Heart left ventricle (tissue), 16 donors: ENCODE measurements at regions not wholly inside any gene's neighbourhood (a gene's known extent, or its start where the extent isn't known, plus 50 kb on each side); places are given as distances from the start of the nearest gene placed in this dataset.

Experiments used
- ATAC-seq, 4 donors: fragments of 200-7000 bp; cut with Tn5 transposase; one replicate each; pipeline ENCODE4 v1.9.1; 2020 to 2022; ENCODE audit warnings: moderate library complexity in 4 of 4, mild to moderate bottlenecking in 3 of 4, moderate number of reproducible peaks in 1 of 4
- DNase-seq, 5 donors: peaks; one replicate each; pipeline ENCODE4 v3.0.0-alpha.2; 2020
- H3K27ac ChIP-seq, 12 donors: fragments of 200-600 bp; sonication (generic) in 4 of 12; one replicate each; pipeline versions ENCODE4 v1.5.0 to v1.8.0; 2016 to 2022; ENCODE audit warnings: mild to moderate bottlenecking in 2 of 12
- H3K27me3 ChIP-seq, 9 donors: fragments of 200-600 bp; sonication (generic) in 2 of 9; one replicate each; pipeline versions ENCODE4 v1.5.1 to v1.8.0; 2016 to 2022; ENCODE audit warnings: mild to moderate bottlenecking in 3 of 9
- H3K36me3 ChIP-seq, 9 donors: fragments of 200-600 bp; sonication (generic) in 2 of 9; one replicate each; pipeline versions ENCODE4 v1.5.0 to v1.8.0; 2018 to 2022; ENCODE audit warnings: mild to moderate bottlenecking in 2 of 9
- H3K4me1 ChIP-seq, 12 donors: fragments of 200-600 bp; sonication (generic) in 4 of 12; one replicate each; pipeline versions ENCODE4 v1.5.0 to v1.8.0; 2016 to 2022; ENCODE audit warnings: mild to moderate bottlenecking in 3 of 12
- H3K4me3 ChIP-seq, 12 donors: fragments of 200-600 bp; sonication (generic) in 4 of 12; one replicate each; pipeline versions ENCODE4 v1.5.0 to v1.8.0; 2017 to 2022; ENCODE audit warnings: mild to moderate bottlenecking in 9 of 12, moderate library complexity in 4 of 12
- H3K9me3 ChIP-seq, 12 donors: fragments of 200-600 bp; sonication (generic) in 4 of 12; one replicate each; pipeline versions ENCODE4 v1.5.0 to v1.8.0; 2016 to 2022; ENCODE audit warnings: mild to moderate bottlenecking in 1 of 12
- POLR2A ChIP-seq, 2 donors: fragments of 450-650 bp; IDR thresholded peaks; one replicate each; pipeline ENCODE4 v1.6.1; 2017; ENCODE audit warnings: antibody characterized with exemption in 2 of 2, mild to moderate bottlenecking in 2 of 2, moderate library complexity in 2 of 2
- WGBS, 4 donors: extraction: QIAGEN DNeasy Blood & Tissue Kit in 2 of 4; methylation state at CpG; one replicate each; pipeline versions ENCODE4 v1.1.5 to v1.1.7; 2013 to 2018; 5-methylcytosine and 5-hydroxymethylcytosine counted together
- intact Hi-C, 10 donors: fragments of 100-400 bp; cut with DNase I; formaldehyde crosslinking; loops; one replicate each; pipeline versions ENCODE4 v1.11.1 to v1.14.2; 2022
- TF ChIP-seq, protein P1 (sequence below), 12 donors: fragments of 200-600 bp; sonication (generic) in 4 of 12; IDR thresholded peaks; one replicate each; pipeline versions ENCODE4 v1.5.0 to v1.8.0; 2018 to 2022; ENCODE audit warnings: antibody characterized with exemption in 12 of 12, mild to moderate bottlenecking in 5 of 12
- donor health status: ischemic (EF 13 %, LVEDD 7.1; RV severe dilation, severe dysfunction).
- donor health status: healthy with polysubstance abuse.
- donor health status: DM: no; HTN: yes; CAD: no.
- donor health status: DM: no; HTN: no; CAD: no.
- donor health status: ischemic (EF 25% LVEDD 6.9; RV normal size, moderate dysfunction).
- donor health status: ischemic (EF 25% LVEDD 5.7; RV mildly dilated, moderate dysfunction).
- donor health status: healthy.
- donor health status: DM: yes; HTN: yes; CAD: no.
- donor health status: ischemic (EF 35%, LVEDD 5.7; RV mildly dilated, moderate dysfunction).
- donor health status: nonischemic (EF 11% LVEDD 7.7; RV severe dilation, severe dysfunction).
- donor health status: DM: yes; HTN: yes; CAD: no.
- donor health status: PGD.
- donor health status: ischemic (EF 29% LVEDD 5.4; RV normal size, mild dysfunction).
- donor health status: nonischemic (EF 23%, LVEDD 6.1; RV moderate dilation, normal function).

DNA sequence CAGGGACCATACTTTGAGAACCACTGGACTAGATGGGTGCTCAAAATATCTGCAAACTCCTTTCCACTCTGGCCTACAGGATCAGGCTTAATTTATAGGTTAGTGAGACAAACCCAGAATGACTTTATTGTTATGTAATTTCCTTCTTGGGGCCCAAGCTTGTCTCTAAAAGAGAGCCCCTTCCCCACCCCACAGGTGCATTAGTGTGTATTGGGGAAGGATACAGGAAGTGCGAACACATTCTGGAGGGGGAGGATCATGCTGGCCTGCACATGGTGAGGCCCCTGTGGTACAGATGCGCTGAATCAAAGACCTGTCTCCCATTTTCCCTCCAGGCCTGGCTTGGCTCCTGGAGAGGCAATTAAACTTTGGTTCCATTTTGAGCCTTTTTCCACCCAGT, 273.0 kb upstream of the LRTM1 start:
- H3K4me3 ChIP-seq: no peak overlapping the region
- 75 to 97% (median 78%) methylated on average over 2 of the region's 2 CpGs for WGBS, 4 donors
- no peaks in the 10 kb centered on the region for H3K4me1 ChIP-seq
- peaks cover 0 to 4% (median 0%) of the 10 kb centered on the region in 9 donors for H3K27me3 ChIP-seq
- no peak overlapping the region for H3K27ac ChIP-seq
- intact Hi-C loops: no loop called here
- no peaks in the 10 kb centered on the region for H3K9me3 ChIP-seq
- DNase-seq (no peak), ATAC-seq (no peak)
- TF ChIP-seq, protein P1, sequence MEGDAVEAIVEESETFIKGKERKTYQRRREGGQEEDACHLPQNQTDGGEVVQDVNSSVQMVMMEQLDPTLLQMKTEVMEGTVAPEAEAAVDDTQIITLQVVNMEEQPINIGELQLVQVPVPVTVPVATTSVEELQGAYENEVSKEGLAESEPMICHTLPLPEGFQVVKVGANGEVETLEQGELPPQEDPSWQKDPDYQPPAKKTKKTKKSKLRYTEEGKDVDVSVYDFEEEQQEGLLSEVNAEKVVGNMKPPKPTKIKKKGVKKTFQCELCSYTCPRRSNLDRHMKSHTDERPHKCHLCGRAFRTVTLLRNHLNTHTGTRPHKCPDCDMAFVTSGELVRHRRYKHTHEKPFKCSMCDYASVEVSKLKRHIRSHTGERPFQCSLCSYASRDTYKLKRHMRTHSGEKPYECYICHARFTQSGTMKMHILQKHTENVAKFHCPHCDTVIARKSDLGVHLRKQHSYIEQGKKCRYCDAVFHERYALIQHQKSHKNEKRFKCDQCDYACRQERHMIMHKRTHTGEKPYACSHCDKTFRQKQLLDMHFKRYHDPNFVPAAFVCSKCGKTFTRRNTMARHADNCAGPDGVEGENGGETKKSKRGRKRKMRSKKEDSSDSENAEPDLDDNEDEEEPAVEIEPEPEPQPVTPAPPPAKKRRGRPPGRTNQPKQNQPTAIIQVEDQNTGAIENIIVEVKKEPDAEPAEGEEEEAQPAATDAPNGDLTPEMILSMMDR (IDR thresholded peaks at IDR 0.05): no peak
- no peak for TF ChIP-seq POLR2A (IDR thresholded peaks at IDR 0.05)
- H3K36me3 ChIP-seq: no peaks in the 10 kb centered on the region

- Histone ChIP-seq H3K36me3 (no peaks in the 10 kb centered on the region), H3K4me1 (no peaks in the 10 kb centered on the region), H3K27ac (no peak overlapping the region), H3K4me3 (no peak overlapping the region), H3K9me3 (no peaks in the 10 kb centered on the region), H3K27me3 (no peaks in the 10 kb centered on the region)
- intact Hi-C loops: no loop called here
- DNase-seq: no peak
- ATAC-seq: no peak
- TF ChIP-seq, protein P1 (IDR thresholded peaks at IDR 0.05): no peak
- no peak for TF ChIP-seq POLR2A (IDR thresholded peaks at IDR 0.05)
- 34 to 48% (median 46%) methylated on average over 4 of the region's 4 CpGs for WGBS, 4 donors
Measured at GRCh38 chr3:55198554-55198953, 270.7 kb upstream of the LRTM1 start.

DNA sequence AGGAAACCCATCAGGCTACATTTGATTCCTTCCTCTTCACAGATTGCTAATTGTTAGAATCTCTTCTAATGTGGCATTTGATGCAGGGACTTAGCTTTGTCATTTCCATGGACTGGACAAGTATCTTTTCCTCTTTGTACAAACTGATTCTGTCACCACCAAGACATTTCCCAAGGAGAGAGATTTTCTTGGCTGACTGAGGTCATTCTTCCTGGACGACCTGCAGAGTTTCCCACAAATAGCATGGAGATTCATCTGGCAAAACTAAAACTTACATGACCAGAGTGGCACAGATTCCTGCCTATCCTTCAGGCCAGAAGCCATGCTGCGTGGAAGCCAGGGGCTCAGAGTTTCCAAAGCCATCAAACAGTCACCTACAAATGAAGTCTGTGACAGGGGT, 269.2 kb upstream of the LRTM1 start:
- intact Hi-C loops: no loop called here
- Histone ChIP-seq H3K9me3 (no peaks in the 10 kb centered on the region), H3K4me3 (no peak overlapping the region), H3K27me3 (no peaks in the 10 kb centered on the region), H3K4me1 (no peaks in the 10 kb centered on the region), H3K27ac (no peak overlapping the region), H3K36me3 (no peaks in the 10 kb centered on the region)
- WGBS, 4 donors: 66 to 78% (median 72%) methylated on average over 2 of the region's 2 CpGs
- no peak for ATAC-seq
- TF ChIP-seq POLR2A (IDR thresholded peaks at IDR 0.05): no peak
- TF ChIP-seq, protein P1 (IDR thresholded peaks at IDR 0.05): no peak
- no peak for DNase-seq

GRCh38 chr3:55196495-55196894, 268.6 kb upstream of the LRTM1 start:
- Histone ChIP-seq H3K9me3 (no peaks in the 10 kb centered on the region), H3K27ac (no peak overlapping the region), H3K4me1 (no peaks in the 10 kb centered on the region), H3K36me3 (no peaks in the 10 kb centered on the region), H3K4me3 (no peak overlapping the region), H3K27me3 (no peaks in the 10 kb centered on the region)
- WGBS, 4 donors: 54 to 85% (median 67%) methylated on average over 1 of the region's 1 CpG
- DNase-seq: no peak
- intact Hi-C loops: no loop called here
- ATAC-seq: no peak
- TF ChIP-seq, protein P1 (IDR thresholded peaks at IDR 0.05): no peak
- TF ChIP-seq POLR2A (IDR thresholded peaks at IDR 0.05): no peak
